GM10248 (cell line): ENCODE measurements at regions not wholly inside any gene's neighbourhood (a gene's known extent, or its start where the extent isn't known, plus 50 kb on each side); places are given as distances from the start of the nearest gene placed in this dataset.

Experiments used
- CTCF ChIA-PET: fragments of 300-600 bp; sonication (Branson Sonifier 250); formaldehyde crosslinking; extraction: SDS; loops from one replicate; lab custom pipeline; 2021; ENCODE audit warnings: antibody characterized with exemption; lab: Yijun Ruan, JAX
- POLR2A ChIA-PET: fragments of 350-650 bp; sonication (Branson Sonifier 250); formaldehyde crosslinking; extraction: SDS; loops from one replicate; lab custom pipeline; 2020; ENCODE audit warnings: antibody characterized with exemption; lab: Yijun Ruan, JAX
- DNase-seq: peaks from one replicate; pipeline ENCODE4 v3.0.0; 2012; ENCODE audit errors: extremely low spot score
- TF ChIP-seq, protein P1 (sequence below): IDR thresholded peaks from 2 replicates; pipeline ENCODE4 v1.5.1; 2012; ENCODE audit warnings: mild to moderate bottlenecking, low read depth; ENCODE audit errors: extremely low read depth, missing control alignments, control extremely low read depth

DNA sequence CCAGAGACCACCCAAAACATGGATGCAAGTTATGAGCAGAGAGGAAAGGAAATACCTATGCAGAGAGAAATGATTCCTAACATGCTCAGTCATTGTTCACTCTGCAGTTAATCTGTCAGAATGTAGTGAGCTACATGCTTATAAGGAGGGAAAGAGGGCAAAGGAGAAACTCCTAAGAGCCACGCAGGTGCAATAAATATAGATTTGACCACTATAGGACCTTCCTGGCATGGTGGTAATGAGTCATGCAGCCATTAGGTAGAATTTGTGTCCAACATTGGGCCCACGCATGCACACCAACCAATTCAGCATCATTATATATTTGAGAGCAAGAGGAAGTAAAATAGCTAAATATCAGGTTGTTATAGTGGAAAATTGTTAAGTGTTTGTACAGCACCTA is 699.9 kb downstream of the DSC3 start:
- TF ChIP-seq, protein P1, sequence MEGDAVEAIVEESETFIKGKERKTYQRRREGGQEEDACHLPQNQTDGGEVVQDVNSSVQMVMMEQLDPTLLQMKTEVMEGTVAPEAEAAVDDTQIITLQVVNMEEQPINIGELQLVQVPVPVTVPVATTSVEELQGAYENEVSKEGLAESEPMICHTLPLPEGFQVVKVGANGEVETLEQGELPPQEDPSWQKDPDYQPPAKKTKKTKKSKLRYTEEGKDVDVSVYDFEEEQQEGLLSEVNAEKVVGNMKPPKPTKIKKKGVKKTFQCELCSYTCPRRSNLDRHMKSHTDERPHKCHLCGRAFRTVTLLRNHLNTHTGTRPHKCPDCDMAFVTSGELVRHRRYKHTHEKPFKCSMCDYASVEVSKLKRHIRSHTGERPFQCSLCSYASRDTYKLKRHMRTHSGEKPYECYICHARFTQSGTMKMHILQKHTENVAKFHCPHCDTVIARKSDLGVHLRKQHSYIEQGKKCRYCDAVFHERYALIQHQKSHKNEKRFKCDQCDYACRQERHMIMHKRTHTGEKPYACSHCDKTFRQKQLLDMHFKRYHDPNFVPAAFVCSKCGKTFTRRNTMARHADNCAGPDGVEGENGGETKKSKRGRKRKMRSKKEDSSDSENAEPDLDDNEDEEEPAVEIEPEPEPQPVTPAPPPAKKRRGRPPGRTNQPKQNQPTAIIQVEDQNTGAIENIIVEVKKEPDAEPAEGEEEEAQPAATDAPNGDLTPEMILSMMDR = no peak
- DNase-seq = no peak
- POLR2A ChIA-PET = no interaction called here
- CTCF ChIA-PET = no interaction called here

DNA sequence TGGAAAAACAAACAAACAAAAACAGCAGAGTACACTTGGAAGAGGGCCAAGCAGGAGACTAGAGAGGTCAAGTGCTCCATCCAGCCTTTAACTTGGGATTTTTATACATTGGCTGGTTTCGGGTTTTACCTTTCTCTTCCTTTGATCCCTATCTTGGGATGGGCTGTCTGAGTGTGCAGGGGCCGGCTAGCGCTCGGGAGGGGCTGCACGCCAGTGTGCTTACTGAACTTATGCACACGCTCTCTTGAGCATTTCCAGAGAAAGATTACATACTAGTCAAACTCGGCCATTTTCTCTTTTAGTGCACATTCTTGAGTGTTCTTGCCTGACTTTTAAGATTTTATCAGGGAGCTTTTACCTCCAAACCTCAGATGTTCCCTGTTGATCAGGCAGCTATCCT is 707.8 kb downstream of the DSC3 start:
- ChIA-PET CTCF (no interaction called here), POLR2A (no interaction called here)
- TF ChIP-seq, protein P1 = no peak
- no peak for DNase-seq

DNA sequence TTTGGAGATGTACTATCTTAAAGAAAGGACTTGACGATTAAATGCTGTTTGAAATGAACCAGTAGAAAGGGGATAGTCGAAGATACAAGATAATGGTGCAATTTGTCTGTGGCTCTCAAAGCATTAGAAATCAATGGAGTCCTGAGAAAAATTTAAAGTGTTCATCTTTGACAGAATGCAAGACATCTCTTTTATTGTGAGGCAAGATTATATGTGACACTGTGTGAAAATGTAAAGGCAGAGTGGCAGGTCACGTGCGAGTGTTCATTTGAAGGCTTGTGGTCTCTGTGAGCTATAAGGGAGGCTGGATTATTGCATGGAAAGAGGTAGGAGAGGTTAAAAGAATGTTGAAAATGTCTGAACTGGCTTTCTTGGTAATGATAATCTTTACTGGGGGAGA is 709.2 kb downstream of the DSC3 start:
- ChIA-PET CTCF (no interaction called here), POLR2A (no interaction called here)
- TF ChIP-seq, protein P1 = no peak
- DNase-seq = no peak

DNA sequence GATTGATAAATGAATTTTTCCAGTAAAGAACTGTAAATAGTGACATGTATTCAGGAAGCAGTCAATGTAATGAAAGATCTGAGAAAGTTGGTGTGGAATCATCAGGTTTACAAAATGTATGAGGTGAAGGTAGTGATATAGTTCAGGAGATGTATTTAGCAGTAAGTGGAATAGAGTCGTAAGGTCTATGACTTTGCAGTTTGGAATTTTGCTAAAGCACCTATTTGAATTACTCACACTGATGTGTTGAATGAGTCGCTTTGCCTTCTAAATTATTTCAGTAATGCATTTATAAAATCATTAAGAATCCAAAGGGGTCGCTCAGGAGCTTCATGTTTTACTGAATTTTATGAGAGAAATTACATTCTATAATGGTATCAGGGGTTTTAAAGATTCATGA is 713.7 kb downstream of the DSC3 start:
- DNase-seq = no peak
- POLR2A ChIA-PET = no interaction called here
- CTCF ChIA-PET = no interaction called here
- TF ChIP-seq, protein P1 = no peak

DNA sequence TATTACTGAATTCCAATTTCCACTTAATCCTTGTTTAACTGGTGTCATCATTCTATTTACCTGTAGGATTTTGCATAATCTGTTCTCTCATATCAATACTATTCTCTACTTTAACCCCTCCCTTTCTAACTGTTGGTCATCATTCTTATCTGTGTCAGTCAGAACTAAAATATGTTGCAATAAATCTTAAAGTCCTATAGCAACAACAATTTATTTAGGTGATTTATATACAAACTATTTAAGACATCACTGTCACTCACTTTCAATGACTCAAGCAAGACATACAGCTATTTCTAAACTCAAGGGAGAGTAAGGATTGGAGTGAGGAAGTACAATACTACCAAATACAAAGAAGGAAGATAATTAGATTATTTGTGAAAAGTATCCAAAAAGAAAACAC is 740.4 kb downstream of the DSC3 start:
- ChIA-PET POLR2A (no interaction called here), CTCF (interaction anchor here (0.7 to 2.5 kb wide), 3 partner anchors 10 to 21 kb away, joined by 3 to 9 read pairs (median 3); no protein-coding TSS in a partner anchor)
- no peak for DNase-seq
- TF ChIP-seq, protein P1 = no peak

DNA sequence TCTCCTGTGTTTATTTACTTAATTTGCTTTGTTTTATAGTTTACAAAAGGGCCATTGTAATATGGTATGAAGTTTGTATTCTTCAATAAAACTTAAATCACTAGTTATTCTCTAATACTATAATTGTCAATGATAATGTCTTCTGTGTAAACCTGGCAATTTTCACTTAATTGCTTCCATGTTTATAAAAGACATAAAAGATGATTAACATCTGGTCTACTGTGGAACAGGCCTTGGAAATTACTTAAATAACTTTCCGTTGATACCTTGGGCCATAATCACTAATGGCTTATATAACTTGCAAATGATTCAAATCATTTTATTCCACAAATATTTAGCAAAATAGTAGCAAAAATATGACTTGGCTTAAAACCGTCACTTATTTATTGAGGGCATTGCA is 743.8 kb downstream of the DSC3 start:
- DNase-seq = no peak
- ChIA-PET POLR2A (no interaction called here), CTCF (no interaction called here)
- TF ChIP-seq, protein P1 = no peak
